NCI-H2196 treated with DMSO at 0.1 percent for 48 hours (cell line): ENCODE measurements at regions not wholly inside any gene's neighbourhood (a gene's known extent, or its start where the extent isn't known, plus 50 kb on each side); places are given as distances from the start of the nearest gene placed in this dataset.

ENCODE experiments used
- DNase-seq: peaks from one replicate; lab custom pipeline; 2025; ENCODE audit not compliant: unreplicated experiment; lab: John Stamatoyannopoulos, UW

DNA sequence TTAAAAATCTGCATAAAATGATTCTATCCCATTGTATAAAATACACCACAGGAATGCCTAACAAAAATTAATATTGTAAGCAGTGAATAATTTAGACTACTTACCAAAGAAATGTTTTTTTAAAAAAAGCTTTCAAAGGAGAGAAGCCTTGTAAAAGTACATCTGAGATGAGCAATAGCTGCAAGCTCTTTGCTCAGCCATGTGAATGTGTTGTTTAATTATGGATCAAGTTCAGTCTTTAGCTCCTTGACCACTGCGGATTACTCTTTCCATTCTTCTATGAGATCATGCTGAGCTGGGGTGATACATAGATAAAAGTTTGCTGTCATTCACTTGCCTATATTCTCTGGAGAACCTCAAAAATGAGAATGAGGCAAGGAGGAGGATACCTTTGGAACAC is 782.4 kb upstream of the ZNF608 start:
- no peak for DNase-seq

DNA sequence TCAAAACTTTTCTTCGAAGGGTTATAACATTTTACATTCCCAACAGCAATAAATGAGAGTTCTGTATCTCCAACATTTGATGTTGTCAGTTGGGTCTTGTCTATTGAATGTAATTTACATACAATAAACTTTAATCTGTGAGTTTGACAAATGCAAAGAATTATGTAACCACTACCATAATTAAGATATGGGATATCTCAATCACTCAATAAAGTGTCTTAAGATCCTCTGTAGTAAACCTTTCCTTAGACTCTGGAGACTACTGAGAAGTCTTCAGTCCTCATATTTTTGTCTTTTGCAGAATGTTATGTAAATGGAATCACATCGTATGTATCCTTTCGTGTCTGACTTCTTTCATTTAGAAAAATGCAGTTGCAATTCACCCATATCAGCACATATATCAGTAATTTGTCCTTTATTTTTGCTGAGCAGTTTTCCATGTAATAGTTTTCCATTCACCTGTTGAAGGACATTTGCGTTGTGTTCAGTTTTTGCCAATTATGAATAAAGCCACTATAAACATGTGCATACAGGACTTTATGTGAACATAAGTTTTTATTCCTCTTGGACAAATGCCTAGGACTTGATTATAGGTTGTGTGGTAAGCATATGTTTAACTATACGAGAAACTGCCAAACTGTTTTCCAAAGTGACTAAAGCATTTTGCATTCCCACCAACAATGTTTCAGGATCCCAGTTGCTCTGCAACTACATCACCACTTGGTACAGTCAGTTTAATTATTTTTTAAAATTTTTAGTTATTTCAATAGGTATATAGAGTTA is 784.6 kb upstream of the ZNF608 start:
- DNase-seq = no peak

DNA sequence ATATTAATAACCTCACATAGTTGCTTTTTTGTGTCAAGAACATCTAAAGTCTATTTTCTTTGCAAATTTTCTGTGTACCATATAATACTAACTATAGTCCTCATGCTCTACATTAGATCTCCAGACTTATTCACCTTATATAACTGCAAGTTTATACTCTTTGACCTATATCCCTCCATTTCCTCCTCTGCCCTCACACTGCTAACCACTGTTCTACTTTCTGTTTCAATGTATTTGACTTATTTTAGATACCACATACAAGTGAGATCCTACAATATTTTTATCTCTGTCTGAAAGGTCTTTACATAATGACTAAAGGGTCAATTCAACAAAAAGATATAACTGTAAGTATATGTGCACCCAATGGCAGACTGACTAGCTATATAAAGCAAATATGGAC is 789.7 kb upstream of the ZNF608 start:
- DNase-seq = no peak

- no peak for DNase-seq
Measured at GRCh38 chr5:125536582-125536981, 790.1 kb upstream of the ZNF608 start.

GRCh38 chr5:125537661-125538060 is 791.2 kb upstream of the ZNF608 start:
- DNase-seq = no peak

- DNase-seq = no peak
Measured at GRCh38 chr5:125538469-125538868, 792.0 kb upstream of the ZNF608 start.

- DNase-seq = no peak
Measured at GRCh38 chr5:125541085-125541484, 794.6 kb upstream of the ZNF608 start.

DNA sequence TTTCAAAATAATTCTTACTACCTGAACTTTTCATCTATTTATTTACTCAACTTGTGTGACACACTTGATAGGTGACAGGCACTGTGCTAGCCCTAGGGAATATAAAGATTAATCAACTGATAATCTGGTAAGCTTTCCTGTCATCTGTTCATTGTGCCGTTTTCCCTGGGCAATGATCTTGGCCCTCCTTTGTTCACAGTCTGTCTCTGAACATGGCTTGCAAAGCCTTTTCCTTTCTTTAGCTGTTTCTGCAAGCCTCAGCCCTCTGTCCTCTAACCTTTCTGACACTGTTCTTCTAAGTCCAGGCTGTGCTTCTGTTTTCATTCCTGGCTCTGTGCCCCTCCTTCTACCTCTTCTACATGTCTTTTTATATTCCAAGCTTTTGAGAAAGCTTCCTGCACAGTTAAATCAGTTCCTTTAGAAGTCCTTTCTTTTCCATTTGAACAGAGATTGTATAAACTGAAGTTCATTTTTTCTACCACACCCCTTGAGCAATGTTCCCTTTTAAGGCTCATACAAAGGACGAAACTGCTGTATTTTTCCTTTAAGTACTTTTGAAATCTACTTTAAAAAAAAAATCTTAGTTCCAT is 803.0 kb upstream of the ZNF608 start:
- no peak for DNase-seq

DNA sequence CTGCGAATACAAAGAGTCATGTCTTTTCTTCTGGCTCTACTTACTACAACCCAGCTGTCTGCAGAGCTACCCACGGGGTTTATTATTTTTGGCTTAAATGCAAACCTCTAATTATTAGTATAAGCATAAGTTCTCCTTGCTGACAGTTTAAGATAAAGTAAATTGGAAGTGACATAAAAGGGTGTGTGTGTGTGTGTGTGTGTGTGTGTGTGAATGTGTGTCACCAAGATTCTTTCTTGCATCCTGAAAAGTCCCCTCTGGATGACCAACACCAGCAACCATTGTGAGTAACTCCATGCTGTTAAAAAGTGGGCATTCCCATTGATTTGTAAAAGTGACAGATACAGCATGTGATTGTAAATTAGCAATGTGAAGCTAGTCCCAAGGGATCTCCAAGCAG is 803.8 kb upstream of the ZNF608 start:
- no peak for DNase-seq

DNA sequence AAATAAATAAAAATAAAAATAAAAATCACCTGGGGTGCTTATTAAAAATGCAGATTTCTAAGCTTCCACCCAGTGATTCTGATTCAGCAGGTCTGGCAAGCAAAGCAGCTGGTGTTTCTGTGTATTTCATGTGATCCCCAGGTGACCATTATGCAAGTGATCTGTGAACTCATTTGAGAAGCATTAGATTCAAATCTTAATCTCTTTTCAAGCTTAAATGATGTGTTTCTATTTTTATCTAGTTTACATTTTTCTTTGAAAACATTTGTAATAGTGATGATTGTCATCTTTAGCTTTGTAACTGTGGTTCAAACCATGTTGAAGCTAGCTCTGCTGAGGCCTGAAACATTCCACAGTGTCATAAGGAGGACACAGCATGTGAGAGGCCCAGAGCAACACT is 804.8 kb upstream of the ZNF608 start:
- DNase-seq = no peak

- no peak for DNase-seq
Measured at GRCh38 chr5:125551797-125552196, 805.4 kb upstream of the ZNF608 start.

GRCh38 chr5:125552486-125552885 is 806.0 kb upstream of the ZNF608 start:
- no peak for DNase-seq

GRCh38 chr5:125554355-125554754 is 807.9 kb upstream of the ZNF608 start:
- no peak for DNase-seq

- no peak for DNase-seq
Measured at GRCh38 chr5:125555591-125555990, 809.2 kb upstream of the ZNF608 start.

DNA sequence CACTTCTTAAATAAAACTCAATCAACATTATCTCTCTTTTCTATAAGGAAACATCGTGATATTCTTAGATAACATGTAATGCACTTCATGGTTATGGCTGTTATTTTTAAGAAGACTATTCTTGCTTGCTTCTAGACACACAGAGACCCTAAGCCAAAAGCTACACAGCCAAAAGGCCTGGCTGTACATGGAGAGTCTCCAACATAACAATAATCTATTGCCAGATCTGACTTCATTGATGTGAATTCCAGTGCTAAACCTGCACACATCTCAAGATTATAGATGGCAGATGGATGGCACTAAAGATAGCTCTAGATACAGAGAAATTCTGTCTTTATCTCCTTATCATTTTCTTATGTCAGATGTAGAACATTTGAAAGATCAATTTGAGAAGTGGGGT is 811.6 kb upstream of the ZNF608 start:
- DNase-seq = no peak

DNA sequence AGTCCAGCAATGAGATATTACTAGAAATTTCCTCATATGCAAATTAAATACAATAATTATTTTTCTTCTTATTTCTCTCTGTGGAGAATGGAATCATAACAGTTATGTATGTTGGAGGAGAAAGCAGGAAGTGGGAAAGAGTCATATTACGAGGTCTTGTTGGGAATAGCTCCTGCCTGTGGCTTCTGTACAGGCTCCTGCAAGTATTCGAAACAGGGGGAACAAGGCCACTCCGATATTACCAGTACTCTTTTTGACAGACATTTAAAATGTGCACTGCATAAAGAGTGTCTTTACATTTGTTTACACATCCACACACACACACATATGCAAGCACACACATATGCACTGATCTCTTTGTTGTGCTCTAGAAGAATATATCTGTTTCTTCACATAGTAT is 812.0 kb upstream of the ZNF608 start:
- DNase-seq = no peak

DNA sequence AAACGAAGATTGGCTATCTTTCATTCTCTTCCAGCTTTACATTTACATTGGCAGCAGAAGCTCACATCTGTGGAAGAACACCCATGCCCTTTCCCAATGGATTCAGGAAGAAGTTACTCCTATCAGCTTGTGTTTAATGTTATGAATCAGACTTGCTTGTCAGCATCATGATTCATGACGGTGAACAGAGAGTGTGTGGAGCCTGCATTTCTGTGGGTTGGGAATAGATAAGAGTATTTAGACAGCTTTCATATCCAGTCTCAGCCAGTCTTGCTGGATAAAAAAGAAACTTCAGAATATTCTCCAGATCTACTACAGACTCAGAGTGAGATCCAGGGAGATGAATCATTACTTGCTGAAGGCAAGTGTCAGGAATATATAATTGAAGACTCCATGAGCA is 812.9 kb upstream of the ZNF608 start:
- no peak for DNase-seq

DNA sequence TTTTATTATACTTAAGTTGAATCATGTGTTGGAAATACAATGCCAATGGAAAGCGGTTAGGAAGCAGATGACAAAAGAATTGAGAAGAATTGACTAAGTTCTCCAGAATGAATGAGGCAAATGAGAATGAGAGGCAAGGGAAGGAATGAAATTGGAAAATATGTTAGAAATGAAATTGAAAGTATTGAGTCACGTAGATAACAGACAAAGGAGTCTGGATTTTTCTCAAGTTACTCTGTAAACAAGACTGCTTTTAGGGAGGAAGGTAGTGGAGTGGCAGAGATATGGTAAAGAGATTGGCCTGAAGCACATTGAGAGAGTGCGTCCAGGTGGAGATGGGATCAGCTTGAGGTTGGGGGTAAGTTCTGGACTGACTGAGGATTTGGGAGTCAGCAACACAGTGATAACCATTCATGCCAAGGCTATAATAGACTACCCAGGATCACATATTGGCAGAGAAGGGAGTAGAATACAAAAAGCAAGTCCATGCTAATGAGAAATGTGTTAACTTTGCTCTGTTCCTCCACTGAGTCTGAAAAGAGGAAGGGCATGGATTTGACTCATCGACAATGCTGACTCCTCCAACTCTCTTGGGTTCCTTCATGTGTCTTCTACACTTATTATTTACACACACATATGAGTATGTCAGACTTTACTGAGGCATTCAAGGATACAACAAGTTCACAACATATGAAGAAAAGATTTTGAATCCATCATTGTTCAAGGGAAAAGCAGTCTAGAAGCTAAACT is 814.2 kb upstream of the ZNF608 start:
- DNase-seq = peak; percentile 29

DNA sequence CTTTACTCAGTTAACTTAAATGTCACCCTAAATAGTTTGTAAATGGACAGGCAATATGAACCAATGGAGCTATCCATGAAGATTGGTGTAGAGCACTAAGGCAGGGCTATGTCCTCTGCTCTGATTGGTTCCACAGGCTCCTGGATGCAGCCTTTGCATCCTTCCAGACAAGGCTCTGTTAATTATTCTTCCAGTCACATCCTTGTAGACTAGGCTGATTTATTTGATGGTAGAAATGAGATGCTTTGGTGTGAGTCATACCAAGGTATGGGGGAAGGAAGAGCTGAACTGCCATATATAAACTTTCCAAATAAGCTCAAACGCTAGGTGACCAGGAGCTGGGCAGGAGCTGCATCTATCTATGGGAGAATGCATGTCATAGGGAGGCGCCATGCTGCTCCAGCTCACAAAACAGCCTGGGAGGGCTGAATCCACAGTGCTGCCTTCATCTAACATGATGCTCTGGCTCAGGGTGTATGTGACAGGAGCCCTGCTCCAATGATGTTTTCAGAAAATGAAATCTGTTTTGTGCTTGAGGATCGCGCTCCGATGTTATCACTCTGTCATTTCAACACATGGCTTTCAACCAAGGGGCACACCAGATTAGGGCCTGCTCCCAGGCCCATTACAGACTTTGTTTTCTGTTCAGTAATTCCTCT is 818.0 kb upstream of the ZNF608 start:
- no peak for DNase-seq

DNA sequence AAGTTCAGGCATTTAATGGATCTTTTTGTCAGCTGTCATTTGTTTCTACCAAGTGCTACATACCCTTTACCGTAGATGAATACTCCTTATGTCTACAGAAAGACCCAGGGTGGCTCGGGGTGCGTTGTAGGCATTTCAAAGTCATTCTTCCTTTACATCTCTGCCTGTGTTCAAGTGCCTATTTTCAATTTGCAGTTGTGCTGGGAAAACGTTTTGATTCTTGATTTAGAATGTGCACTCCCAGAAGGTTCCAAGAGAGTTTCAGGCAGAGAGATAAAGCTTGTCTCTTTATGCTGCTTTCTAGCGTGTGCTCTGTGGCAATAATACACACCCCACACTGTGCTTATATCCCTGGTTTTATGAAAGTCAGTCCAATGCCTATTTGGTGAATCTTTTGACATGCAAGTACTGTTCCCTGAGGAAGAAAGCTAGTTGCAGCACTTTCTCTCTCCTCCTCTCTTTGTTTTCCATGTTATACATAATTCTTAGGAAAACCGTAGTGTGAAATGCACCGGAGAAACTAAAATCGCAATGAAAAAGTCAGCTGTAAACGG is 828.1 kb upstream of the ZNF608 start:
- DNase-seq = no peak

- DNase-seq = no peak
Measured at GRCh38 chr5:125575171-125575890, 828.9 kb upstream of the ZNF608 start.
